Astrocyte of the cerebellum (primary cell): ENCODE measurements at regions not wholly inside any gene's neighbourhood (a gene's known extent, or its start where the extent isn't known, plus 50 kb on each side); places are given as distances from the start of the nearest gene placed in this dataset.

Experiments used
- DNase-seq: peaks from one replicate; pipeline ENCODE4 v3.0.0-alpha.2; 2011; ENCODE audit warnings: low read depth
- H3K4me3 ChIP-seq: 2 replicates; pipeline ENCODE4 v1.5.1; 2011; ENCODE audit warnings: mild to moderate bottlenecking, low read depth, low read length, moderate library complexity
- in situ Hi-C: cut with HindIII; loops from 2 replicates; pipeline ENCODE4 v1.10.0; 2017; ENCODE audit warnings: low sequenced_read_pairs
- TF ChIP-seq, protein P1 (sequence below): IDR thresholded peaks from 2 replicates; pipeline ENCODE4 v1.5.1; 2012; ENCODE audit warnings: low read length, low read depth, moderate library complexity, mild to moderate bottlenecking; ENCODE audit errors: missing control alignments

DNA sequence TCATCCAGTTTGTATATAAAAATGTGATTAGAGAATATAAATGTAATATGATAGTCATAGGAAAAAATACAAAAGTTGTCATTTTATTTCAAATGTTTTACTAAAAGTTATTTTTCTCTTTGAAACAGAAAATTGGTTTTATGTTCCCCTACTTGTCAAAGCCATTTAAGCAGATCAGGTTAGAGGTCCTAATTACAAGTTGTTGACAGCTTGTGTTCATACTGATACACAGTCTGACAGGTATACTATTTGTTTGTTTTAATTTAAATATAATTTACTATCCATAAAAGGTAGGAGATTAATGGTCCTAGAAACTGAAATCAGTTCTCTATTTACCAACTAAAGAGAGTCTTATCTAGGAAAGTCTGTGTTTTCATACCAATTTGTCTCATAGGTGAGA lies 250.4 kb upstream of the TMEM161B start:
- in situ Hi-C loops: no loop called here
- H3K4me3 ChIP-seq: no peak overlapping the region
- TF ChIP-seq, protein P1, sequence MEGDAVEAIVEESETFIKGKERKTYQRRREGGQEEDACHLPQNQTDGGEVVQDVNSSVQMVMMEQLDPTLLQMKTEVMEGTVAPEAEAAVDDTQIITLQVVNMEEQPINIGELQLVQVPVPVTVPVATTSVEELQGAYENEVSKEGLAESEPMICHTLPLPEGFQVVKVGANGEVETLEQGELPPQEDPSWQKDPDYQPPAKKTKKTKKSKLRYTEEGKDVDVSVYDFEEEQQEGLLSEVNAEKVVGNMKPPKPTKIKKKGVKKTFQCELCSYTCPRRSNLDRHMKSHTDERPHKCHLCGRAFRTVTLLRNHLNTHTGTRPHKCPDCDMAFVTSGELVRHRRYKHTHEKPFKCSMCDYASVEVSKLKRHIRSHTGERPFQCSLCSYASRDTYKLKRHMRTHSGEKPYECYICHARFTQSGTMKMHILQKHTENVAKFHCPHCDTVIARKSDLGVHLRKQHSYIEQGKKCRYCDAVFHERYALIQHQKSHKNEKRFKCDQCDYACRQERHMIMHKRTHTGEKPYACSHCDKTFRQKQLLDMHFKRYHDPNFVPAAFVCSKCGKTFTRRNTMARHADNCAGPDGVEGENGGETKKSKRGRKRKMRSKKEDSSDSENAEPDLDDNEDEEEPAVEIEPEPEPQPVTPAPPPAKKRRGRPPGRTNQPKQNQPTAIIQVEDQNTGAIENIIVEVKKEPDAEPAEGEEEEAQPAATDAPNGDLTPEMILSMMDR: no peak
- DNase-seq: no peak

DNA sequence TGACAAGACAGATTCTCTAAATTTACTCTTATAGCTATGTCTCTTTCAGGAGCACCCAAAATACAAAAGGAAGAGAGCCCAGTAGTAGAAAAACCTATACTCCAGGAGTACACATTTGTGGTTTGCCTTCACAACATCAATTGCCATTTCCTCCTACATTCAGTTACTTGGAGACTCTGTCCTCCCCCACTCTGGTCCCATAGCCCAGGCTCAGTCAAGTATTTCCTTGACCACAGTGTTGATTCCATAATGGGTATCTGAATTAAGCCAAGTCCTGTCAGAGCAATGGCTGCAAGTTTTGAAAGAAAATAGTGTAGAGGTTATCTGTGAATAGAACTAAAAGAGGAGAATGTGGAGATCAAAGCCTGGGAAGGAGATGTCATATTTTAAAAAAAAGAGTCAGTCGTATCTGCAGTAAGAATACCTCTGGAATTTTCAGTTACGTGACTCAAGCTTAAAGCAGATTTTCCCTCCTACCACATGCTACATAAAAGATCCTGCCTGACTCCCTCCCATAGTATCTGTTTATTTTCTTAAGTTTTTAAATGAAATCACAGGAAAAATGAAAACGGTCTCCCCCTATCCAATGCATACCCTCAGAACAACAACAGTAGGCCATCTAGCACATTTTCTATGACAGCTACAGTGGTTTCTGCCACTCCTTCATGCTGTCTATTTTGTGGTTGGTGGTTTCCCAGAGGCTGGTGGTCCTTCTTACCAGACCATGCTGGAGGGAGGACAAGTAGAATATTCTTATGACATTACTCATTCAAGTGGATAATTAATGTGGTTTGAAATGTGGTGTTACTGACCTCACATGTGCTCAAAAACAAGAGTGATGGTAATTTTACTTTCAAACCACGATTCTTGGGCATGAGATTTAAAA lies 249.7 kb upstream of the TMEM161B start:
- peak; percentile 90 for DNase-seq
- TF ChIP-seq, protein P1: no peak
- no peak overlapping the region for H3K4me3 ChIP-seq
- in situ Hi-C loops: no loop called here

DNA sequence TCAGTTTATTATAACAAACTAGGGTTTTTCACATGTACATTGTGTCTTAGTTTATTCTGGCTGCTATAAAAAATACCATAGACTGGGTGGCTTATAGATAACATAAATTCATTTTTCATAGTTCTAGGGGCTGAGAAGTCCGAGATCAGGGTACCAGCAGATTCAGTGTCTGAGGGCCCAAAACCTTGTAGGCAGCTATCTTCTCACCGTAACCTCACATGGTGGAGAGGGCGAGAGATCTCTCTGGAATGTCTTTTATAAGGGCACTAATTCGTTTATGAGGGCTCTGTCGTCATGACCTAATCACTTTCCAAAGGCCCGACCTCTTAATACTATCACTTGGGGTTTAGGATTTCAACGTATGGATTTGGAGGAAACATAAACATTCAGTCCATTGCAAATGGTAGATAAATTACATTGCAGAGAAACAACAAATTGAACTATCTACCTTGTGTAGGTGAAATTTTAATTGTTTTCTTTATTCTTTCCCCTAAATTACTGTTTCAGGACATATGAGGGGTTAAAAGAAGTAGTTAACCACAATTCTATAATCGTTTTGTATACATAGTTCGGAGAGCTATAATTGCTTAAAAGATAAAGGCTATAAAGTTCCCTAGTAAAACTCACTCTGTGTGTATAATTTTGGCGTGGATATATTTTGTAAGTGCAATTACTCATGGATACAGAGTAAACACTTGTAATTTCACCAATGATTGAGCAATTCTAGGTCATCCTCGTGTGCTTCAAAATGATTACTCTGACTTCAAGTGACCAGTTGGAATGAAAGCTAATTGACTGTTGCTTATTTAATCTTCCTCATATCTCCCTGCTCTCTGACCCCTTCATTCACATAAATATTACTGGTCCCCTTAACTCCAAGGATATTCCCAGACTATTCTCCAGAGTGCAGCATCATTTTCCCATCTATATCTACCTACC lies 247.5 kb upstream of the TMEM161B start:
- no peak for DNase-seq
- TF ChIP-seq, protein P1: no peak
- H3K4me3 ChIP-seq: no peak overlapping the region
- in situ Hi-C loops: no loop called here

DNA sequence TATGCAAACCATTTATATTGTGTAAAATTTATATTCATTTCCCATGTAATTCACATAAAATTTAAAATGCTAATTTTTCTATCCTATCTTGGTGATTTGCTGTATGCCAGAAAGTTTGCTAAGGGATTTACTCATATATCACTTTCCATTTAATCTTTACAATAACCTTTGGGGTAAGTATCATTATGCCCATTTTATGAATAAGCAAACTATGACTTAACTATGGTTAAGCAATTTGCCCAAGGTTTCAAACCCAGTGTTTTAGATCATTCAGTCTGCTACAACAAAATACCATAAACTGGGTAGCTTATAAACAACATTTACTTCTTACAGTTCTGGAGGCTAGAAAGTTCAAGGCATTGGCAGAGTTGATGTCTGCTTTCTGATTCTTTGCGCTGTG lies 246.4 kb upstream of the TMEM161B start:
- H3K4me3 ChIP-seq: no peak overlapping the region

DNA sequence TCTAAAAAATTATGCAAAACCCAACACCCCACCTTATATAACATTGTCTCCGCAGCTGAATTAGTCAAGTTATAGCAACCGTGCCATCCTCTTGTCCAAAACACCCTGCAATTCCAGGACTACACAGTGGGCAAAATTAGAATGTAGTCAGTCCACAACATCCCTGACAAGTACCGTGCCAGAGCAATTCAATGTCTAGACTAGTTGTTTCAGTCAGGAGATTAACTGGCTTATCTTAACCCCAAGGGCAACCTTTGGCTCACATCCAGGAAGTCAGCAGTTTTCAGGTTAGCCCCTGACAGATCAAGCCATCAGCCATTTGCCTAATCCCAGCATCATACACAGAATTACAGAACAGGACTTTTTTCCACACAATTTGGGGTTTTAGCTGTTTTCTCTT lies 240.8 kb upstream of the TMEM161B start:
- TF ChIP-seq, protein P1: no peak
- in situ Hi-C loops: no loop called here
- no peak for DNase-seq
- H3K4me3 ChIP-seq: no peak overlapping the region

More for the DNA sequence above, 246.4 kb upstream of the TMEM161B start:
- in situ Hi-C loops: no loop called here
- no peak for DNase-seq
- TF ChIP-seq, protein P1: no peak

DNA sequence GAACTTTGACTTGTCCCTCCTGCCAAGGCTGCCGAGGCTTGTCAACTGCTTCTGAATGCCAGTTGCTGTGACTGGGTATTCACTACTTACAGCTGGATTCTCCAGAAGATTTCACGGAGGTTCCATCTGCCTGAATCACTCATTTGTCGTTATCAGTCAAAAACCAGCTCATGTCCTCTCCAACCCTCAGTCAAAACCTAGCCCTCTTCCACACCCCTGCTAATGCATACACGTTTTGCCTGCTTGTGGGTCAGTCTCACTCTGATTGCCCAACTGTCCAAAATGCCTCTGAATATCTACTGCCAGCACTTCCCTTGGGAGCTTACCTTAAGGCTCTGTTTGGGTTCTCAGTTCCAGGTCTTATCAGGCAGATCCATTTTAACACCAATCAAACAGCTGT lies 238.6 kb upstream of the TMEM161B start:
- in situ Hi-C loops: no loop called here
- H3K4me3 ChIP-seq: no peak overlapping the region
- TF ChIP-seq, protein P1: no peak
- DNase-seq: no peak
